ENCODE measurements at regions not wholly inside any gene's neighbourhood (a gene's known extent, or its start where the extent isn't known, plus 50 kb on each side); places are given as distances from the start of the nearest gene placed in this dataset.

GRCh38 chr1:5709461-5709975 is 282.7 kb downstream of the NPHP4 start:
- Histone ChIP-seq H3K9me3 (no peaks in the 10 kb centered on the region), H3K27me3 (no peaks in the 10 kb centered on the region), H3K36me3 (no peaks in the 10 kb centered on the region), H3K4me3 (no peak overlapping the region), H3K27ac (no peak overlapping the region), H3K4me1 (no peaks in the 10 kb centered on the region)
- DNase-seq (no peak), ATAC-seq (no peak)
- intact Hi-C loops (cut with DNase I), result no loop called here
- WGBS, 4 donors, result 46 to 59% (median 49%) methylated on average over 6 of the region's 6 CpGs
- no peak for TF ChIP-seq POLR2A (IDR thresholded peaks at IDR 0.05)
- TF ChIP-seq, protein P1, sequence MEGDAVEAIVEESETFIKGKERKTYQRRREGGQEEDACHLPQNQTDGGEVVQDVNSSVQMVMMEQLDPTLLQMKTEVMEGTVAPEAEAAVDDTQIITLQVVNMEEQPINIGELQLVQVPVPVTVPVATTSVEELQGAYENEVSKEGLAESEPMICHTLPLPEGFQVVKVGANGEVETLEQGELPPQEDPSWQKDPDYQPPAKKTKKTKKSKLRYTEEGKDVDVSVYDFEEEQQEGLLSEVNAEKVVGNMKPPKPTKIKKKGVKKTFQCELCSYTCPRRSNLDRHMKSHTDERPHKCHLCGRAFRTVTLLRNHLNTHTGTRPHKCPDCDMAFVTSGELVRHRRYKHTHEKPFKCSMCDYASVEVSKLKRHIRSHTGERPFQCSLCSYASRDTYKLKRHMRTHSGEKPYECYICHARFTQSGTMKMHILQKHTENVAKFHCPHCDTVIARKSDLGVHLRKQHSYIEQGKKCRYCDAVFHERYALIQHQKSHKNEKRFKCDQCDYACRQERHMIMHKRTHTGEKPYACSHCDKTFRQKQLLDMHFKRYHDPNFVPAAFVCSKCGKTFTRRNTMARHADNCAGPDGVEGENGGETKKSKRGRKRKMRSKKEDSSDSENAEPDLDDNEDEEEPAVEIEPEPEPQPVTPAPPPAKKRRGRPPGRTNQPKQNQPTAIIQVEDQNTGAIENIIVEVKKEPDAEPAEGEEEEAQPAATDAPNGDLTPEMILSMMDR (IDR thresholded peaks at IDR 0.05), result no peak

GRCh38 chr1:5708346-5709245 is 283.6 kb downstream of the NPHP4 start:
- TF ChIP-seq POLR2A (IDR thresholded peaks at IDR 0.05), result no peak
- TF ChIP-seq, protein P1 (IDR thresholded peaks at IDR 0.05), result no peak
- Histone ChIP-seq H3K27ac (no peak overlapping the region), H3K4me3 (no peak overlapping the region), H3K4me1 (no peaks in the 10 kb centered on the region), H3K36me3 (no peaks in the 10 kb centered on the region), H3K9me3 (no peaks in the 10 kb centered on the region), H3K27me3 (no peaks in the 10 kb centered on the region)
- intact Hi-C loops (cut with DNase I), result no loop called here
- 83 to 90% (median 88%) methylated on average over 25 to 27 of the region's 27 CpGs for WGBS, 4 donors
- ATAC-seq (no peak), DNase-seq (no peak)

GRCh38 chr1:5707566-5708345 is 284.5 kb downstream of the NPHP4 start:
- H3K27me3 ChIP-seq, result no peaks in the 10 kb centered on the region
- no peak for DNase-seq
- intact Hi-C loops (cut with DNase I), result no loop called here
- no peaks in the 10 kb centered on the region for H3K9me3 ChIP-seq
- no peak overlapping the region for H3K27ac ChIP-seq
- H3K4me1 ChIP-seq, result no peaks in the 10 kb centered on the region
- H3K36me3 ChIP-seq, result no peaks in the 10 kb centered on the region
- no peak for TF ChIP-seq POLR2A (IDR thresholded peaks at IDR 0.05)
- TF ChIP-seq, protein P1 (IDR thresholded peaks at IDR 0.05), result no peak
- ATAC-seq, result no peak
- 83 to 89% (median 86%) methylated on average over 12 of the region's 12 CpGs for WGBS, 4 donors
- no peak overlapping the region for H3K4me3 ChIP-seq

GRCh38 chr1:5706239-5706638 is 286.0 kb downstream of the NPHP4 start:
- Histone ChIP-seq H3K4me1 (no peaks in the 10 kb centered on the region), H3K9me3 (no peaks in the 10 kb centered on the region), H3K36me3 (no peaks in the 10 kb centered on the region), H3K27me3 (no peaks in the 10 kb centered on the region), H3K4me3 (no peak overlapping the region), H3K27ac (no peak overlapping the region)
- ATAC-seq (no peak), DNase-seq (no peak)
- TF ChIP-seq, protein P1 (IDR thresholded peaks at IDR 0.05), result no peak
- intact Hi-C loops (cut with DNase I), result no loop called here
- 90 to 92% (median 91%) methylated on average over 4 to 5 of the region's 5 CpGs for WGBS, 4 donors

Measured in heart left ventricle (tissue), 16 donors.